Adrenal gland (tissue), 9 donors: ENCODE measurements at regions not wholly inside any gene's neighbourhood (a gene's known extent, or its start where the extent isn't known, plus 50 kb on each side); places are given as distances from the start of the nearest gene placed in this dataset.

Source experiments
- DNase-seq, 7 donors: peaks; one replicate each; pipeline ENCODE4 v3.0.0-alpha.2; 2019 to 2020
- H3K27ac ChIP-seq, 5 donors: fragments of 200-600 bp; sonication (generic) in 4 of 5; 1 replicate in 3 of 5; 2 replicates in 2 of 5; pipeline versions ENCODE4 v1.5.1 to v1.8.0; 2016 to 2020; ENCODE audit warnings: mild to moderate bottlenecking in 1 of 5
- H3K27me3 ChIP-seq: fragments of 200-600 bp; 2 replicates; pipeline ENCODE4 v1.8.0; 2021
- H3K36me3 ChIP-seq, 2 donors: fragments of 200-600 bp; replicated peaks in 1 of 2; 1 replicate in 1 of 2; 2 replicates in 1 of 2; pipeline versions ENCODE4 v1.5.1 to v1.8.0; 2018 to 2022
- H3K4me1 ChIP-seq, 2 donors: fragments of 200-600 bp; replicated peaks in 1 of 2; 1 replicate in 1 of 2; 2 replicates in 1 of 2; pipeline versions ENCODE4 v1.5.1 to v1.8.0; 2018 to 2021
- H3K4me3 ChIP-seq, 4 donors: fragments of 200-600 bp; sonication (generic) in 3 of 4; one replicate each; pipeline ENCODE4 v1.5.1; 2016 to 2018
- H3K9me3 ChIP-seq, 3 donors: fragments of 200-600 bp; sonication (generic) in 1 of 3; replicated peaks in 1 of 3; 1 replicate in 2 of 3; 2 replicates in 1 of 3; pipeline versions ENCODE4 v1.5.1 to v1.8.0; 2016 to 2021
- POLR2A ChIP-seq, 2 donors: fragments of 450-650 bp; IDR thresholded peaks; one replicate each; pipeline ENCODE4 v1.6.1; 2017; ENCODE audit warnings: antibody characterized with exemption in 2 of 2, mild to moderate bottlenecking in 2 of 2, moderate library complexity in 1 of 2
- WGBS, 4 donors: extraction: QIAGEN DNeasy Blood & Tissue Kit in 2 of 4; methylation state at CpG; one replicate each; pipeline versions ENCODE4 v1.1.5 to v1.1.7; 2013 to 2017; 5-methylcytosine and 5-hydroxymethylcytosine counted together
- intact Hi-C, 2 donors: fragments of 100-400 bp; cut with DNase I; formaldehyde crosslinking; loops; one replicate each; pipeline versions ENCODE4 v1.14.1 to v1.15.0; 2022 to 2023
- TF ChIP-seq, protein P1 (sequence below), 6 experiments: fragments of 450-650 bp in 4 of 6; fragments of 200-600 bp in 2 of 6; sonication (generic) in 1 of 6; IDR thresholded peaks; 1 replicate in 5 of 6; 2 replicates in 1 of 6; pipeline versions ENCODE4 v1.5.1 to v1.8.0; 2016 to 2021; ENCODE audit warnings: antibody characterized with exemption in 6 of 6, mild to moderate bottlenecking in 2 of 6, moderate library complexity in 1 of 6
- donor health status: healthy with polysubstance abuse.
- donor health status: Bipolar disorder and iron deficiency.
- donor health status: DM: yes; HTN: yes; CAD: no.
- donor health status: DM: no; HTN: no; CAD: no.
- donor health status: DM: no; HTN: no; CAD: no.

DNA sequence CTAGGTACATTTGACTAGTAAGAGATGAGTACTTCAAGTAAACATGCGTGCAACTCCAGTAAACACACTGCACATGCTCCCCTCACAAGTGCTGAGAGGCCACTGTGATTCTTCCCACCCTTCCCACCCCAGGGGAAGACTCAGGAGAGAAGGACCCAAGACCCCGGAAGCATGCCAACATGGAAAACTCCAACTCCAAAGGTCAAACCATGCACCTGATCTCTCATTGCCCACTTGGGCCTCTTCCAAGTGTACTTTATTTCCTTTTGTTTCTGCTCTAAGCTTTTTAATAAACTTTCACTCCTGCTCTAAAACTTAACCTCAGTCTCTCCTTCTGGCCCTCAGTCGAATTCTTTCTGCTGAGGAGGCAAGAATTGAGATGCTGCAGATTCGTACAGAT, 78.5 kb downstream of the CD83 start:
- Histone ChIP-seq H3K27ac (no peak overlapping the region), H3K27me3 (peaks cover 19% of the 10 kb centered on the region), H3K9me3 (no peaks in the 10 kb centered on the region), H3K4me1 (no peaks in the 10 kb centered on the region), H3K4me3 (no peak overlapping the region), H3K36me3 (no peaks in the 10 kb centered on the region)
- TF ChIP-seq POLR2A (IDR thresholded peaks at IDR 0.05) = no peak
- TF ChIP-seq, protein P1, sequence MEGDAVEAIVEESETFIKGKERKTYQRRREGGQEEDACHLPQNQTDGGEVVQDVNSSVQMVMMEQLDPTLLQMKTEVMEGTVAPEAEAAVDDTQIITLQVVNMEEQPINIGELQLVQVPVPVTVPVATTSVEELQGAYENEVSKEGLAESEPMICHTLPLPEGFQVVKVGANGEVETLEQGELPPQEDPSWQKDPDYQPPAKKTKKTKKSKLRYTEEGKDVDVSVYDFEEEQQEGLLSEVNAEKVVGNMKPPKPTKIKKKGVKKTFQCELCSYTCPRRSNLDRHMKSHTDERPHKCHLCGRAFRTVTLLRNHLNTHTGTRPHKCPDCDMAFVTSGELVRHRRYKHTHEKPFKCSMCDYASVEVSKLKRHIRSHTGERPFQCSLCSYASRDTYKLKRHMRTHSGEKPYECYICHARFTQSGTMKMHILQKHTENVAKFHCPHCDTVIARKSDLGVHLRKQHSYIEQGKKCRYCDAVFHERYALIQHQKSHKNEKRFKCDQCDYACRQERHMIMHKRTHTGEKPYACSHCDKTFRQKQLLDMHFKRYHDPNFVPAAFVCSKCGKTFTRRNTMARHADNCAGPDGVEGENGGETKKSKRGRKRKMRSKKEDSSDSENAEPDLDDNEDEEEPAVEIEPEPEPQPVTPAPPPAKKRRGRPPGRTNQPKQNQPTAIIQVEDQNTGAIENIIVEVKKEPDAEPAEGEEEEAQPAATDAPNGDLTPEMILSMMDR (IDR thresholded peaks at IDR 0.05) = no peak
- DNase-seq = no peak
- intact Hi-C loops = no loop called here
- 80 to 92% (median 88%) methylated on average over 4 of the region's 4 CpGs for WGBS, 4 donors

DNA sequence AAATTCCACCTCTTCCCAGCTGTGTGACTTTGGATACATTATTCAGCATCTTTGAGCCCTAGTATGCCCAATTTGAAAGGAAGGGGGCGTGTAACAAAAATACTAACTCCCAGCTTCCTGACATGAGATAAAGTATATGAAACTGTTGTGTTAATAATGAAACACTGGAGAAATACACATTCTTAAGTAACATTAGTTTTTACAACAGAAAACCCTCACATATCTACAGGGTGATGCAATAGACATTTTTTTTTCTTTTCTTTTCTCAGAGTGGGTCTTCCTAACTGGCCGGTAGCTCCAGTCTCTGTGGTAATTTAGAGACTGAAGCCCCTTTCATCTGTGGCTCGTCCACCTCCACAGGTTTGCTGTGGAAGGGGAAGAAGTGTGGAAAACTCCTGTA, 79.5 kb downstream of the CD83 start:
- WGBS, 4 donors = 80 to 83% (median 81%) methylated on average over 3 of the region's 3 CpGs
- Histone ChIP-seq H3K4me1 (no peaks in the 10 kb centered on the region), H3K27me3 (peaks cover 13% of the 10 kb centered on the region), H3K36me3 (no peaks in the 10 kb centered on the region), H3K9me3 (no peaks in the 10 kb centered on the region), H3K4me3 (no peak overlapping the region), H3K27ac (no peak overlapping the region)
- intact Hi-C loops = no loop called here
- DNase-seq = no peak
- TF ChIP-seq, protein P1 (IDR thresholded peaks at IDR 0.05) = no peak
- no peak for TF ChIP-seq POLR2A (IDR thresholded peaks at IDR 0.05)

DNA sequence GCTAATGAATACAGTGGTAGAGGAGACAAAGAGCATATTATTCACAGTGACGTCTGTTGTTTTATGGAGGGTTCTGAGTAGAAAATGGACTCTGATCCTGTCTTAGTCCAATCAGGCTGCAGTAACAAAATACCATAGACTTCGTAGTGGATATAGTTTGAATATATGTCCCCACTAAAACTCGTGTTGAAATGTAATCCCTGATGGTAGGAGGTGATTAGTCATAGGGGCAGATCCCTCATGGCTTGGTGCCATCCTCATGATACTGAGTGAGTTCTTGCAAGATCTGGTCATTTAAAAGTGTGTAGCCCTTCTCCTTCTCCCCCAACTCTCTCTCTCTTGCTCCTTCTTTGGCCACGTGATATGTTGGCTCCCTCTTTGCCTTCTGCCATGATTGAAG, 82.5 kb downstream of the CD83 start:
- TF ChIP-seq, protein P1 (IDR thresholded peaks at IDR 0.05) = no peak
- TF ChIP-seq POLR2A (IDR thresholded peaks at IDR 0.05) = no peak
- H3K9me3 ChIP-seq = no peaks in the 10 kb centered on the region
- H3K4me3 ChIP-seq = no peak overlapping the region
- DNase-seq = no peak
- no peak overlapping the region for H3K27ac ChIP-seq
- intact Hi-C loops = no loop called here
- H3K27me3 ChIP-seq = peaks cover 17% of the 10 kb centered on the region
- H3K36me3 ChIP-seq = no peaks in the 10 kb centered on the region
- no peaks in the 10 kb centered on the region for H3K4me1 ChIP-seq
- WGBS, 4 donors = 68 to 72% (median 69%) methylated on average over 4 of the region's 4 CpGs

DNA sequence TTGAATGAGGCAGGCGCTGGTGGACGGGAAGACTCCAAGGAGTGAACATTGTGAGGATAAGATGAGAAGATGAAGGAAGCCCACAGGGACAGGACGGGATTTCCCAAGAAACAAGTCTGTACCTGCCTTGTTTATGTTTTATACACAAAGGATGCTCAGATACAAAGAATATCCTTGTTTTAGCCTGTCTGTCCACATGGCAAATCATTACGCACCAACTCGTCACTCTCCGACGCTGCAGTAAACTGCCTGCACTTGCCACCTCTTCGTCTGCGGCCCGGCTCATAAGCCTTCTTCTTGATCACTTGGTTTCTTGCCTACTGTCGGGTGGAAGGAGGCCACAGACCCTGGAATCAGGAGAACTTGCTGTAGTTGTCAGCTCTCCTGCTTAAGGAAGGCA, 85.4 kb downstream of the CD83 start:
- Histone ChIP-seq H3K27ac (no peak overlapping the region), H3K4me3 (no peak overlapping the region), H3K9me3 (no peaks in the 10 kb centered on the region), H3K4me1 (peaks cover 0 to 5% of the 10 kb centered on the region in 2 donors), H3K27me3 (peaks cover 17% of the 10 kb centered on the region), H3K36me3 (no peaks in the 10 kb centered on the region)
- WGBS, 4 donors = 92 to 97% (median 96%) methylated on average over 11 of the region's 11 CpGs
- DNase-seq = no peak
- TF ChIP-seq, protein P1 (IDR thresholded peaks at IDR 0.05) = no peak
- no peak for TF ChIP-seq POLR2A (IDR thresholded peaks at IDR 0.05)
- intact Hi-C loops = no loop called here
